ENCODE measurements at regions not wholly inside any gene's neighbourhood (a gene's known extent, or its start where the extent isn't known, plus 50 kb on each side); places are given as distances from the start of the nearest gene placed in this dataset.

GRCh38 chr11:104791896-104792295 is 106.4 kb downstream of the CASP12 start:
- no peak overlapping the region for H2AFZ ChIP-seq (ENCODE audit: insufficient read depth, low read depth, low read length, poor library complexity, severe bottlenecking)
- intact Hi-C loops (cut with micrococcal nuclease) = no loop called here

GRCh38 chr11:104784684-104785460 is 113.4 kb downstream of the CASP12 start:
- Histone ChIP-seq H3K4me3 (replicated peaks in 1 of 3; ENCODE audit: low read depth in 2 of 3, low read length in 3 of 3) (no peak overlapping the region), H3K9ac (ENCODE audit: insufficient read depth, low read length, poor library complexity, severe bottlenecking) (no peak overlapping the region), H3K79me2 (ENCODE audit: insufficient read depth, low read length) (no peaks in the 10 kb centered on the region), H3K27ac (ENCODE audit: low read depth in 1 of 2, low read length in 2 of 2) (no peak overlapping the region), H3K27me3 (ENCODE audit: control insufficient read depth in 2 of 2, insufficient read depth in 2 of 2, low read length in 2 of 2) (no peaks in the 10 kb centered on the region), H3K4me2 (replicated peaks; ENCODE audit: extremely low read depth, low read length, poor library complexity, severe bottlenecking) (no peak overlapping the region), H3K4me1 (ENCODE audit: control insufficient read depth in 1 of 2, insufficient read depth in 2 of 2, low read length in 2 of 2) (no peaks in the 10 kb centered on the region), H3K36me3 (replicated peaks in 1 of 2; ENCODE audit: control insufficient read depth in 1 of 2, insufficient read depth in 2 of 2, low read length in 2 of 2) (no peaks in the 10 kb centered on the region), H3K9me3 (replicated peaks in 1 of 2; ENCODE audit: control insufficient read depth in 1 of 2, insufficient read depth in 1 of 2, low read length in 2 of 2) (no peaks in the 10 kb centered on the region), H2AFZ (ENCODE audit: insufficient read depth, low read depth, low read length, poor library complexity, severe bottlenecking) (no peak overlapping the region), H4K20me1 (ENCODE audit: insufficient read depth, low read length) (no peaks in the 10 kb centered on the region)
- DNase-seq = no peak
- Mint-ChIP-seq H3K36me3 (no peaks in the 10 kb centered on the region), H3K4me1 (no peaks in the 10 kb centered on the region), H3K27ac (no peak overlapping the region), H3K9me3 (no peaks in the 10 kb centered on the region), H3K4me3 (no peak overlapping the region), H3K27me3 (ENCODE audit: low read depth in 3 of 3) (peaks cover 0 to 1% (median 0%) of the 10 kb centered on the region in 3 donors)
- intact Hi-C loops (cut with micrococcal nuclease) = no loop called here
- WGBS (ENCODE audit: insufficient coverage) = no CpG with 5 or more reads among the region's 4 CpGs
- no peak for TF ChIP-seq CTCF (IDR thresholded peaks at IDR 0.05)

More at GRCh38 chr11:104791896-104792295, 106.4 kb downstream of the CASP12 start:
- no peaks in the 10 kb centered on the region for H3K79me2 ChIP-seq (ENCODE audit: insufficient read depth, low read length)
- no peaks in the 10 kb centered on the region for H3K36me3 ChIP-seq (replicated peaks in 1 of 2; ENCODE audit: control insufficient read depth in 1 of 2, insufficient read depth in 2 of 2, low read length in 2 of 2)
- no peaks in the 10 kb centered on the region for H3K27me3 ChIP-seq (ENCODE audit: control insufficient read depth in 2 of 2, insufficient read depth in 2 of 2, low read length in 2 of 2)
- no peak overlapping the region for H3K27ac ChIP-seq (ENCODE audit: low read depth in 1 of 2, low read length in 2 of 2)
- Mint-ChIP-seq H3K27ac (no peak overlapping the region), H3K27me3 (ENCODE audit: low read depth in 3 of 3) (no peaks in the 10 kb centered on the region), H3K36me3 (no peaks in the 10 kb centered on the region), H3K4me3 (no peak overlapping the region), H3K4me1 (no peaks in the 10 kb centered on the region), H3K9me3 (peaks cover 0 to 5% (median 0%) of the 10 kb centered on the region in 7 donors)
- H3K4me1 ChIP-seq (ENCODE audit: control insufficient read depth in 1 of 2, insufficient read depth in 2 of 2, low read length in 2 of 2) = no peaks in the 10 kb centered on the region
- no peak overlapping the region for H3K9ac ChIP-seq (ENCODE audit: insufficient read depth, low read length, poor library complexity, severe bottlenecking)
- TF ChIP-seq CTCF (IDR thresholded peaks at IDR 0.05) = no peak
- H3K9me3 ChIP-seq (replicated peaks in 1 of 2; ENCODE audit: control insufficient read depth in 1 of 2, insufficient read depth in 1 of 2, low read length in 2 of 2) = peaks cover 0 to 4% of the 10 kb centered on the region in 2 donors
- no peak overlapping the region for H3K4me3 ChIP-seq (replicated peaks in 1 of 3; ENCODE audit: low read depth in 2 of 3, low read length in 3 of 3)
- DNase-seq = no peak
- no peak overlapping the region for H3K4me2 ChIP-seq (replicated peaks; ENCODE audit: extremely low read depth, low read length, poor library complexity, severe bottlenecking)
- no CpG with 5 or more reads among the region's 2 CpGs for WGBS (ENCODE audit: insufficient coverage)
- H4K20me1 ChIP-seq (ENCODE audit: insufficient read depth, low read length) = no peaks in the 10 kb centered on the region

Measured in CD14-positive monocyte (primary cell).